HG02973 (cell line): ENCODE measurements at regions not wholly inside any gene's neighbourhood (a gene's known extent, or its start where the extent isn't known, plus 50 kb on each side); places are given as distances from the start of the nearest gene placed in this dataset.
A peak's percentile ranks its signal among the peaks of the same experiment; 100 is the strongest.

Experiments used
- ATAC-seq: cut with Tn5 transposase; IDR thresholded peaks from one replicate; pipeline ENCODE4 v1.9.1; 2021; ENCODE audit warnings: moderate library complexity; ENCODE audit not compliant: unreplicated experiment

DNA sequence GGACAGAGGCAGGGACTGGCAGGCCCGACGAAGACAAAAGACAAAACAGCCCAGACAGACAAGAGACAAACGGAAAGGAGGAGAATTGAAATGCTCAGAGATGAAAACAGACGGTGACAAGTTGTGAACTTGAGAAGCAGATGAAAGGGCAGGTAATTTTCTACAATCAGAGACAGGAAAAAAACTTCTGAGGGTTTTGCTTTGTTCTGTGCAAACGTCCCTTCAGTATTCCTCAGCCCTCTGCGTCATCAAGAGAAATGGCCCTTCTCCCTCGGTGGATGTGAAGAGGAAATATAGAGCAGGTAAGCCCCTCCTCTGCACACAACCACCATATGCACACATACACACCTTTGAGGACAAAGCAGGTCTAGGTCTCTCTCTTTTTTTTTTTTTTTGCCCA is 206.6 kb downstream of the UACA start:
- no peak for ATAC-seq

DNA sequence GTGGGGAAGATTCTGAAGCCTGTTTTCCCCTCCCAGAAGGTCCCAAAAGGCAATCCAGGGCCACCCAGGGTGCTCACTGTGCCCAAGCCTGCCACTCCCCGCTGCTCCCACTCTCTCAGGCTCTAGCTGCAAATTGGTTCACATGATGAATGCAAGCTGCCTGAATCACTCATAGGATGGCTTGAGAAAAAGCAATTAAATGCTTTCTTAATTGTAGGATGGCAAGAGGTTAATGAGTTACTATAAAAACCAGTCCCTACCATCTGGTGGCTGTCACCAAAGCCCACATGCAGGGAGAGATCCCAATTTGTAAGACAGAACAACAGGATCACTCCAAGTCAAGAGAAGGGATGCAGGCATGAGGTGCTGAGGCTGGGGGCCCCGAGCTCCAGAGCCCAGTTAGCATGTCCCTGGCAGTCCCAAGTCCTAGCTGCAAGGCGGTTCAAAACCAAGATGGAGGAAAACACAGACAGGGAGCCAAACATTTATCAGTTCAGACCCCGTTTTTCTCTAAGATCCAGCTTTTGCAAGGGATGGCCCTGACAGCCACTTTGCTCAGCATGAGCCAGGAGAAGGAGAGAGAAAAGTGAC is 207.1 kb downstream of the UACA start:
- ATAC-seq = no peak

DNA sequence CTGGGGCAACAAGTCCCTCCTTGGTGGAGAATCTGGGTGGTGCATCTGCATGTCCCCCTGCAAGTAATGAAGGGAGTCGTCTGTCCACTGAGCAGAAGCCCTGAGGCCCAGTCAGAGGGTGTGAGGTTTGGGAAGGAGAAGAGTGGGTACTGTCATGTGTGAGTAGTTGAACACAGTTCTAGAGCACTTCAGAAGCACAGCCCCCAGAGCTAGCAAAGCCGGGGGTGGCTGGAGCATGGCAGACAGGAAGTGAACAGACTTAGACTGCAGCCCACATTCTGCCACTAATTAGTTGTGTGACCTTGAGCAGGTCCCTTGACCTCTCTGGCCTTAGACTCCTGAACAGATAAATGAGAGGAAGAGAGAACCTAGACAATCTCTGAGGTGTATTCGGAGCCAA is 207.6 kb downstream of the UACA start:
- no peak for ATAC-seq

- ATAC-seq = no peak
Measured at GRCh38 chr15:70547846-70548487, 215.4 kb downstream of the UACA start.

DNA sequence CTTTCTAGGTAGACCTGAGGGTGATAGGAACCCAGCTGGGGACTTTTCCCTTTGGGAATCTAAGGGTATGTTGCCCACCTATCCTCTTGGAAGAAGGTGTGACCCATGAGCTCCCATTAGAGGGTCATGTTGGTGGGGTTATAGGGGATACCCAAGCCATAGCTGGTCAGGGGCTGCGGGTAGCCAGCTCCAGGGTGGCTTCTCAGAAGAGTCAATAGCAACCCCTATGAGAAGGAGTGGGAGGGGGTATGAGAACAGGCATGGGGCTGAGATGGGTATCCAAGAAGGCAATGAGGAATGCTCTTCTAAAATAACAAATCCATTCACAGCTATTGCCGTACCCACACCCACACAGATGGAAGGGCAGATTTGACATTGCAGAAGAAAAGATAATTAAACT is 217.8 kb downstream of the UACA start:
- no peak for ATAC-seq

- no peak for ATAC-seq
Measured at GRCh38 chr15:70541511-70541910, 221.8 kb downstream of the UACA start.

- ATAC-seq = no peak
Measured at GRCh38 chr15:70539912-70540530, 223.3 kb downstream of the UACA start.

- no peak for ATAC-seq
Measured at GRCh38 chr15:70539409-70539808, 223.9 kb downstream of the UACA start.

DNA sequence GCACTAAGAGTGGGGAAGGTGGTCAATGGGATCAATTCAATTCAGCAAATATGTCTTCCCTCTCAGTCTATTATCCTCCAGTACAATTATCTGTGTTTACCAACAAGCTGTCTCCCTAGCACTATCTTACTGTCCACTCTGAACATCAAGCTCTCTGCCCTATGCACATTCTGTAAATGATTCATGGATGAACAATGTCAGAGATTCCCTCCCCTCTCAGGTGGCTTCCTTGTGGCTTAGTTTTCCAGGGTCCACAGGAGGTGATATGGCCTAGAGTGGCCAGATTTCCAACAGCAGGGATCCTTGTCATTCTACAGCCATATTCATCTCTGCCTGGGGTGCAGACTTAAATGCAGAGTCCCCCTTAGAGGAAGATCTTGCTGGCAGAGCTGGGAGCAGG is 225.1 kb downstream of the UACA start:
- no peak for ATAC-seq

- ATAC-seq = no peak
Measured at GRCh38 chr15:70535955-70536338, 227.4 kb downstream of the UACA start.

- no peak for ATAC-seq
Measured at GRCh38 chr15:70535071-70535954, 228.0 kb downstream of the UACA start.

DNA sequence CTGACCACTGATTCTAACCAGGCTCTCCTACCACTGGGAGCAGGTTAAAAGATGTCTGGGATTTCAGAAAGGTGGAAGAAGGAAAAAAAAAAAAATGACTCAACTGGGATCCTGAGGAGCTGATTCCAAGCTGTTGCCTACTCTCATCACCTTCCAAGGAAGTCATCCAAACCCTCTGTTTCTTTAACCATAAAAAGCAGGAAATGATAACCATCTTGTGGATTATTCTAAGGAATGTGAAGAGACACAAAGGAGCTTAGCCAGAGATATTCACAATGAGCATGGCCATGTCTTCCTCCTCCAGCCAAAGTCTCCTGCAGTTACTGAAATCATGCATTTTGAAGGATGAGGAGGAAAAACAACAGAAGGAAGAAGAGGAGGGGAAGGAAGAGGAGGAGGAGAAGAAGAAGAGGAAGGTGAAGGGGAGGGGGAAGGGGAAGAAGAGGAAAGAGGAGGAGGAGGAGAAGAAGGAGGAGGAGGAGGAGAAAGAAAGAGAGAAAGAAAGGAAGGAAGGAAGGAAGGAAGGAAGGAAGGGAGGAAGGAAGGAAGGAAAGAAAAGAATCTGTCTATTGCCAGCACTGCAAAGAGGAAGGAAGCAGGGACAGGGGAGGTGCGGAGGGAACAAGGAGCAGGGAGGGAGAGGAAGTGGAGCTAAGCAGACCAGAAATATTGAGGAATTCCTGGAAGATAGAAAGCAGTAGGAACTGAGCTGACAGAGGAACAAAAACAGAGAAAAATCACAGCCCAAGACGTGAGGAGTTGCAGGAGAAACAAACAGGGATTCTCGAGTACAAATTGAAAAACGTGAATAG is 229.2 kb downstream of the UACA start:
- no peak for ATAC-seq

GRCh38 chr15:70532531-70533186 is 230.7 kb downstream of the UACA start:
- no peak for ATAC-seq

GRCh38 chr15:70531576-70531975 is 231.8 kb downstream of the UACA start:
- no peak for ATAC-seq

DNA sequence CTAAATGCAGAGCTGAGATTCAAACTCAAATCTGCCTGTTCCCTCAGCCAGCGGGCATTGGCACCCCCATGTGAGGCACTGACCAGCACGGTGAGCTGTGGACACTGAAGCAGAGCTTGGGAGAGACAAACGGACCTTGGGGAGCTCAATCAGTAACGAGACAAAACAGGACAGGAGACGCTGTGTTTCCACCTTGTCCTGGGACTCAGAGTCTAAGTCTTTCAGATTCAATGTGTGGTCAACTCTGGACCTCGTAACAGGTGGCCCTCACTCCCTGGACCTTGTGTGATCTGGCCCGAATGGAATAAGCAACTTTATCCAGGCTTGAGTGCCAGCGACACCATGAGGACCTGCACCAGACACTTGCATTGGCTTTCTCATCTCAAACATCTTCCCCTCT is 232.5 kb downstream of the UACA start:
- ATAC-seq = no peak

GRCh38 chr15:70530503-70530902 is 232.9 kb downstream of the UACA start:
- ATAC-seq = no peak

DNA sequence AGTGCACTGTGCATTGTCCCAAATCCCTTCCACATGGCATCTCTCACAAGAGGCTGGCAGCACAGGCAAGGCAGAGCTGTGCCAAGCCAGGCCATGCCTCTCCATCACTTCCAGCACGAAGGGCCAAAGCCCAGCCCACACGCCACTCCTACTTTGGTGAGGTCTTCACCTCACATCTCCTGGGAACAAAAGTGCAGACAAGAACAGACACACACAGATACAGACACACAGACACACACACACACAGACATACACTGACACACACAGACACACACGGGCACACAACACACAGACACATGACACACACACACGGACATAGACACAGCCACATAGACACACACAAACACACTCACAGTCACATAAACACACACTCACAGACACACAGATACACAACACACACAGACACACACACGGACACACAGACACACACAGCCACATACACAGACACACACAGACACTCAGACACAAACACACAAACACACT is 233.3 kb downstream of the UACA start:
- no peak for ATAC-seq

GRCh38 chr15:70528816-70529215 is 234.5 kb downstream of the UACA start:
- no peak for ATAC-seq

- ATAC-seq = peak; percentile 82
Measured at GRCh38 chr15:70528270-70528706, 235.1 kb downstream of the UACA start.

GRCh38 chr15:70526974-70527325 is 236.4 kb downstream of the UACA start:
- no peak for ATAC-seq
